IMR-90 (cell line): ENCODE measurements at regions not wholly inside any gene's neighbourhood (a gene's known extent, or its start where the extent isn't known, plus 50 kb on each side); places are given as distances from the start of the nearest gene placed in this dataset.
"Not testable (repeated sequence)": the region's sequence is repeated elsewhere in the genome, so short reads cannot be mapped to it uniquely, and the experiment has no call there.

Experiments
- ATAC-seq: fragments of 200-7000 bp; cut with Tn5 transposase; 2 replicates; pipeline ENCODE4 v1.9.1; 2020; ENCODE audit warnings: low read depth, mild to moderate bottlenecking, moderate library complexity
- BruUV-seq: library from RNA; stranded (reverse); fragments of 400-500 nt; replicated peaks from 2 replicates; lab custom pipeline; 2021; lab: Mats Ljungman, UMichigan
- CTCF ChIA-PET: fragments of 300-600 bp; formaldehyde crosslinking; extraction: SDS; loops from one replicate; lab custom pipeline; 2021; ENCODE audit warnings: antibody characterized with exemption; lab: Yijun Ruan, JAX
- POLR2A ChIA-PET: fragments of 300-600 bp; sonication (Branson Sonifier 250); formaldehyde crosslinking; loops from one replicate; lab custom pipeline; 2022; ENCODE audit warnings: antibody characterized with exemption; ENCODE audit not compliant: unreplicated experiment; lab: Charles Lee
- DNase-seq: peaks from one replicate; pipeline ENCODE4 v3.0.0; 2013
- H2AFZ ChIP-seq: replicated peaks from 2 replicates; pipeline ENCODE3; 2013; ENCODE audit warnings: low read length, mild to moderate bottlenecking; ENCODE audit not compliant: poor library complexity
- H2AK5ac ChIP-seq: 2 replicates; pipeline ENCODE4 v1.6.1; 2013; ENCODE audit warnings: low read depth, low read length, inconsistent platforms
- H2AK9ac ChIP-seq: replicated peaks from 2 replicates; pipeline ENCODE3; 2013; ENCODE audit warnings: mild to moderate bottlenecking, low read depth, low read length, moderate library complexity; ENCODE audit not compliant: poor library complexity
- H2BK120ac ChIP-seq: 2 replicates; pipeline ENCODE4 v1.6.1; 2013; ENCODE audit warnings: low read depth, low read length, inconsistent platforms
- H2BK15ac ChIP-seq: 3 replicates; pipeline ENCODE4 v1.6.1; 2013; ENCODE audit warnings: low read depth, low read length, inconsistent platforms
- H2BK20ac ChIP-seq: 2 replicates; pipeline ENCODE4 v1.6.1; 2013; ENCODE audit warnings: low read depth, mild to moderate bottlenecking, inconsistent platforms, low read length, moderate library complexity
- H2BK5ac ChIP-seq: 2 replicates; pipeline ENCODE4 v1.6.1; 2013; ENCODE audit warnings: mild to moderate bottlenecking, low read depth, low read length, inconsistent platforms; ENCODE audit not compliant: poor library complexity, severe bottlenecking
- H3K14ac ChIP-seq: replicated peaks from 2 replicates; pipeline ENCODE4 v1.6.1; 2013; ENCODE audit warnings: low read depth, low read length, inconsistent platforms
- H3K18ac ChIP-seq: 2 replicates; pipeline ENCODE4 v1.6.1; 2013; ENCODE audit warnings: low read depth, low read length, control low read depth
- H3K23ac ChIP-seq: 2 replicates; pipeline ENCODE4 v1.6.1; 2013; ENCODE audit warnings: low read depth, low read length, inconsistent platforms
- H3K27ac ChIP-seq: 2 replicates; pipeline ENCODE4 v1.5.1; 2013; ENCODE audit warnings: mild to moderate bottlenecking, control low read depth, low read length; ENCODE audit not compliant: insufficient read depth
- H3K27me3 ChIP-seq: 2 replicates; pipeline ENCODE4 v1.6.1; 2013; ENCODE audit warnings: low read length; ENCODE audit not compliant: control insufficient read depth, insufficient read depth
- H3K36me3 ChIP-seq: 2 replicates; pipeline ENCODE4 v1.6.1; 2013; ENCODE audit warnings: low read length, mixed read lengths; ENCODE audit not compliant: control insufficient read depth, insufficient read depth
- H3K4ac ChIP-seq: 2 replicates; pipeline ENCODE4 v1.6.1; 2013; ENCODE audit warnings: low read depth, low read length, inconsistent platforms
- H3K4me1 ChIP-seq: 2 replicates; pipeline ENCODE4 v1.6.1; 2013; ENCODE audit warnings: low read length, mixed read lengths; ENCODE audit not compliant: control insufficient read depth, insufficient read depth
- H3K4me2 ChIP-seq: 2 replicates; pipeline ENCODE4 v1.6.1; 2013; ENCODE audit warnings: low read depth, mild to moderate bottlenecking, control low read depth, low read length, moderate library complexity
- H3K4me3 ChIP-seq: 2 replicates; pipeline ENCODE4 v1.5.1; 2013; ENCODE audit warnings: low read depth, mild to moderate bottlenecking, control low read depth, low read length, moderate library complexity; ENCODE audit not compliant: insufficient read depth
- H3K56ac ChIP-seq: 2 replicates; pipeline ENCODE4 v1.6.1; 2013; ENCODE audit warnings: low read length, inconsistent platforms; ENCODE audit not compliant: insufficient read depth; ENCODE audit errors: extremely low read depth
- H3K79me1 ChIP-seq, 2 experiments: 2 replicates each; pipeline ENCODE4 v1.6.1; 2013; ENCODE audit warnings: low read length in 2 of 2, inconsistent platforms in 1 of 2, low read depth in 1 of 2
- H3K9ac ChIP-seq: 2 replicates; pipeline ENCODE4 v1.6.1; 2013; ENCODE audit warnings: low read depth, low read length, control low read depth
- H3K9me1 ChIP-seq: 2 replicates; pipeline ENCODE4 v1.6.1; 2013; ENCODE audit warnings: low read length, inconsistent platforms; ENCODE audit not compliant: insufficient read depth
- H3K9me3 ChIP-seq: 2 replicates; pipeline ENCODE4 v1.6.1; 2013; ENCODE audit warnings: low read length; ENCODE audit not compliant: control insufficient read depth, insufficient read depth
- H4K20me1 ChIP-seq: 2 replicates; pipeline ENCODE4 v1.6.1; 2013; ENCODE audit warnings: low read length, inconsistent platforms; ENCODE audit not compliant: insufficient read depth
- H4K5ac ChIP-seq: 2 replicates; pipeline ENCODE4 v1.6.1; 2013; ENCODE audit warnings: mild to moderate bottlenecking, low read depth, low read length, control low read depth
- H4K8ac ChIP-seq, 2 experiments: 2 replicates each; pipeline ENCODE4 v1.6.1; 2013; ENCODE audit warnings: low read depth in 2 of 2, low read length in 2 of 2, control low read depth in 1 of 2, inconsistent platforms in 1 of 2
- H4K91ac ChIP-seq: 2 replicates; pipeline ENCODE4 v1.6.1; 2013; ENCODE audit warnings: low read depth, low read length, inconsistent platforms; ENCODE audit not compliant: insufficient read depth
- WGBS, 2 experiments: methylation state at CpG; one replicate each; pipeline versions ENCODE4 v1.1.5 to v1.1.7; 2013; ENCODE audit warnings: missing lambda C conversion rate in 2 of 2; ENCODE audit not compliant: insufficient read length in 1 of 2; ENCODE audit errors: extremely low coverage in 2 of 2; 5-methylcytosine and 5-hydroxymethylcytosine counted together
- dilution Hi-C: fragments of 300-500 bp; cut with HindIII; formaldehyde crosslinking; loops from one replicate; pipeline ENCODE4 v1.14.3; 2018; ENCODE audit warnings: low sequenced_read_pairs; ENCODE audit not compliant: unreplicated experiment
- in situ Hi-C: fragments of 300-500 bp; cut with MboI; formaldehyde crosslinking; loops from 3 replicates; pipeline ENCODE4 v1.14.3; 2019; ENCODE audit warnings: low sequenced_read_pairs, inconsistent platforms, mixed read lengths
- intact Hi-C: fragments of 100-400 bp; cut with micrococcal nuclease; formaldehyde crosslinking; loops from 2 replicates; pipeline ENCODE4 v1.10.0; 2022

- H2AK9ac ChIP-seq, H4K8ac ChIP-seq, DNase-seq, H3K14ac ChIP-seq, H3K4me2 ChIP-seq, H3K79me1 ChIP-seq, ATAC-seq, H4K5ac ChIP-seq, intact Hi-C loops, H2BK20ac ChIP-seq, H3K9ac ChIP-seq, H3K4ac ChIP-seq, dilution Hi-C loops, H2AK5ac ChIP-seq, H2BK15ac ChIP-seq, H3K18ac ChIP-seq, H4K20me1 ChIP-seq, H4K91ac ChIP-seq, H3K4me1 ChIP-seq, H3K27ac ChIP-seq, H3K4me3 ChIP-seq, H2BK5ac ChIP-seq, CTCF ChIA-PET, H2BK120ac ChIP-seq, H3K9me1 ChIP-seq, BruUV-seq, H3K56ac ChIP-seq, H3K27me3 ChIP-seq, POLR2A ChIA-PET, H3K23ac ChIP-seq, H3K36me3 ChIP-seq, in situ Hi-C loops, H3K9me3 ChIP-seq, H2AFZ ChIP-seq: not testable (repeated sequence)
- WGBS, 2 experiments, result no CpG with 5 or more reads among the region's 14 CpGs
These were observed 233.8 kb upstream of the PLGLB1 start for GRCh38 chr2:87255410-87255809.

GRCh38 chr2:87258887-87259286 lies 237.2 kb upstream of the PLGLB1 start:
- dilution Hi-C loops, H2BK20ac ChIP-seq, H2BK120ac ChIP-seq, H3K27me3 ChIP-seq, H3K27ac ChIP-seq, H3K9ac ChIP-seq, H3K36me3 ChIP-seq, H2BK15ac ChIP-seq, H3K18ac ChIP-seq, H3K14ac ChIP-seq, H3K9me1 ChIP-seq, POLR2A ChIA-PET, H3K4me2 ChIP-seq, H3K4me1 ChIP-seq, DNase-seq, H2AK5ac ChIP-seq, CTCF ChIA-PET, H3K79me1 ChIP-seq, H4K5ac ChIP-seq, H4K20me1 ChIP-seq, H2BK5ac ChIP-seq, H2AFZ ChIP-seq, BruUV-seq, ATAC-seq, H2AK9ac ChIP-seq, H3K56ac ChIP-seq, H3K9me3 ChIP-seq, H3K4me3 ChIP-seq, intact Hi-C loops, H4K91ac ChIP-seq, in situ Hi-C loops, H3K23ac ChIP-seq, H3K4ac ChIP-seq, H4K8ac ChIP-seq: not testable (repeated sequence)
- no CpG with 5 or more reads among the region's 7 CpGs for WGBS, 2 experiments
